Hematopoietic multipotent progenitor cell treated with erythropoietin and hydrocortisone succinate and interleukin-3 and kit ligand, for 15 days (in vitro differentiated cells): ENCODE measurements at regions not wholly inside any gene's neighbourhood (a gene's known extent, or its start where the extent isn't known, plus 50 kb on each side); places are given as distances from the start of the nearest gene placed in this dataset.
"Not testable (repeated sequence)": the region's sequence is repeated elsewhere in the genome, so short reads cannot be mapped to it uniquely, and the experiment has no call there.

Source experiments
- DNase-seq: peaks from one replicate; pipeline ENCODE4 v3.0.0-alpha.2; 2015; ENCODE audit warnings: low spot score

DNA sequence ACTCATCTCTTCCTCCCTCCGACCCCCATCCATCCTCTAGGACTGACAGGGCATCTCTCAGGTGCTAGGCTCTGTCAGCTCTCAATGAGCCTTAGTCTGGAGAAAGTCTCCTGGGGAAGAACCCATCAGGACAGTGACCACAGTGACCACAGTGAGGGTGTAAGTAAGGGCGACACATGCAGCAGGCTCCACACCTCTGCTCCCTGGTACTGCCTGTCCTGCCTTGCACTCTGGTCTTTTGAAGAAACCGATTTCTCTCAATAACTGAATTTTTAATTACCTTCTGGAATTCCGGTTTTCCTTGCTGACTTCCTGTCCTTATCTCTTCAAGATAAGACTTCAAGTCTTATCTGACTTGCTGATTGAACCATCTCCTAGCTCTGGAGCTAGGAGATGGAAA lies 190.2 kb downstream of the ACTR3B start:
- no peak for DNase-seq

DNA sequence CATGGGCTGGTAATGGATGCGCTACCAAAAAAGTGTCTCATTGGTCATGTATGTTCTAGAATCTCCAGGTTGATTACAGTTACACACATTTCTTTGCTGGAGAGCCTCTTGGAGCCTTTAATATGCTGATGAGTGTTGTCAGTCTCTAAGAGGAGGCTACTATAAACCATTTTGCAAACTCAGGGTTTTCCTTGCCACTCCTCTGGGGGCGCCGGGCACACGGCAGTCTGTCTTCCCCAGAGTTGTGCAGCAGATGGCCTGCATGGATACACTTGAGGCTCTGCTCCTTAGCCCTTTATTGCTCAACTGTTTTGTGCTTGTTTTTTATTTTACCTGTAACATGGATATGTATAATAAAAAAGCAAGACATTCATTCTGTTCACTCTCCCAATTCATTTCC lies 196.5 kb downstream of the ACTR3B start:
- DNase-seq, result no peak

DNA sequence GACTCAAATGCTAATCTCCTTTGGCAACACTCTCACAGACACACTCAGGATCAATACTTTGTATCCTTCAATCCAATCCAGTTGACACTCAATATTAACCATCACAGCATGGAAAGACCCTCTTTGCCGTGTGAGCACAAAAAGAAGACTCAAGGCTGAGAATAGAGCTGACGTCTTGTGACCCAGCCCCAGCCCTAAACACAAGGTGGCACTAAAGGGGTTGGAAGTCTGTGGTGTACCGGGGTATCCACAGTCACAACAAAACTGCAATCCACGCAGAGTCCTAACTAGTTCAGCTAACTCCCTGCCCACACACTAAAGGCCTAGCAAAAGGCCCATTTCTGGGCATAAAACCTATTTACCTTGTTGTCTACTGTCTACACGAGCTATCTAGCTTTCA lies 200.1 kb downstream of the ACTR3B start:
- no peak for DNase-seq

DNA sequence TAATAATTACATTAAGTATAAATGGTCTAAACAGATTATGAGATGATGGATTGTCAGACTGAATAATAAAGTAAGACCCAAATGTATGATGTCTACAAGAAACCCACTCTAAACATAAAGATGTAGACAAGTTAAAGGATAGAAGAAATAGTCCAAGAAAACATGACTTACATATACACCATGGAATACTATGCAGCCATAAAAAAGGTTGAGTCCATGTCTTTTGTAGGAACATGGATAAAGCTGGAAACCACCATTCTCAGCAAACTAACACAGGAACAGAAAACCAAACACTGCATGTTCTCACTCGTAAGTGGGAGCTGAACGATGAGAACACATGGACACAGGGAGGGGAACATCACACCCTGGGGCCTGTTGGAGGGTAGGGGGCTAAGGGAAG lies 202.2 kb downstream of the ACTR3B start:
- DNase-seq, result not testable (repeated sequence)

DNA sequence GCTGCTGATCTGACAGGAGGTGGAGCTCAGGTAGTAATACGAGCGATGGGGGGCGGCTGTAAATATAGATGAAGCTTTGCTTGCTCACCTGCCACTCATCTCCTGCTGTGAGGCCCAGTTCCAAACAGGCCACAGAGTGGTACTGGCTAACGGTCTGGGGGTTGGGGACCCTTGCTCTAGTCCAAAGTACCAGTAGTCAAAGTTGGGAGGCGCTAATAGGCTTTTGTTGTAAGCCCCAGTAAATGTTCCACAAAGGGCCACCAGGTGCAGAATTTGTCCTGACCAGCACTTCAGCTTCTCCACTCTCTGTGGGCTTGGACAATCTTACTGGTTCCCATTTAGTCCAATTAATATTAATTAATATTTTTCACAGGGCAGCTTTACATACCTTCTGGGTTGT lies 206.6 kb downstream of the ACTR3B start:
- no peak for DNase-seq

DNA sequence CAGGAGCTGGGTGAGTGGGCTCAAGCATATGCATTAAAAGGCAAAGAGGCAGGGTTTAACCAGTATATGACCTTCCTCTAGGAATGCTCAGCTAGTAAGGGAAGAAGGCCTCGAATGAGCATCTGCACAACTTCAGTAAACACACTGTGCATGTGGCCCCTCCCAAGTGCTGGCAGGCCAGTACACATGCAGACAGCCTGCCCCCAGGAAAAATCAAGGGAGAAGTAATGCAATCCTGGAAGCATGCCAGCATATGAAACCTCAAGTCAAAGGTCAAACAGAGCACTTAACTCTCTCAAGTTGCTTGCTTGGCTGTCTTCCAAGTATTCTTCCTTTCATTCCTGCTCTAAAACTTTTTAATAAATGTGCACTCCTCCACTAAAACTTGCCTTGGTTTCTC lies 208.4 kb downstream of the ACTR3B start:
- DNase-seq, result no peak

DNA sequence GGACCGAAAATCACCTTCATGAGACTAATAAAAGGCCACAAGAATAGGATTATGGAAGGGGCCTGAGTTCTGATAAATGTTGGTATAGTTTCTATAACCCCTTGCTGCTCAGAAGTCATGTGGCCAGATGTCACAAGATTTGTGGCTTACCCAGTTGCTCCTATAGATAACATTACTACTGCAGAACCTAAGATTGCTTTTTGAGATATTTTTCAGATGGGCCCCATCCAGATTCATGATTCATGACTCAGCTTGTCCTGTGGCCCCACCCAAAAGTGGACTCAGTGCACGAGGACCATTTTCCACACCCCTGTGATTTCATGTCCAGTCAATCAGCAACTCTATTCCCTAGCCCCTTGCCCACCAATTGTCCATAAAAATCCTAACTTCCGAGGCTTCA lies 209.0 kb downstream of the ACTR3B start:
- DNase-seq, result no peak

DNA sequence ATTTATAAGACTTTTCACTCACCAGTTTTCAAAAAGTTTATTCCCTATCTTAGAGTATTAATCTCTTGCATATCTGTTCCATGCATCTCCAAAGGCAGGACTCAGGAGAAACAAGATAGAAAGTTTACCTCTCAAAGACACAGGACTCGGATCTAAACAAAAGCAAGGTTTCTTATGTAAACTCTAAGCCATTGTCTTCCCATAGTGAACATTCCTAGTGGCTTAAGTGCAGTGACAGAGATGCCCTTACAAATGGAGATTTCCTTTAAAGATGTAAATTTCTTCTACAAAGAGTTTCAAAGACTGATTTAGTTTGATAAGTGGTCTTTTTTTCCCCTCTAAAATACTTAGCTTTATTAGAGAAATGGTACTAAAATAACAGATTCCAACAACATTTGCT lies 209.8 kb downstream of the ACTR3B start:
- DNase-seq, result no peak

DNA sequence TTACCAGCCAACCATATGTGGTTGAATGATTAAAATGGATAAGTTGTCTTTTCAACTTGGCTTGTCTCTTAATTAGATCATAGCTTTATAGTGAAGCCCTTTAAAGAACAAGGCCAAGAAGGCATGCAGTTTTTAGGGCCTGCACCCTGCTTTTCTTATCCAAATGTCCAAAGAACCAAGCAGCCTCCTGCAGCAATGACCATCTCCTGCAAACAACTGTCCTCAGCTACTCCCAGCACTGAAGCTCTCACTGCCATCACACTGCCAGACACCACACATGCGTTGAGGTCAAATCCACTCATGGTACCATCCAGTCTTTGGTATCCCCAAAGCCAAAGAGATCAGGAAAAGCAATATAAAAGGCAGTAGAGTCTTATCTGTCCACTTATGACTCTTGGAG lies 210.3 kb downstream of the ACTR3B start:
- DNase-seq, result no peak

DNA sequence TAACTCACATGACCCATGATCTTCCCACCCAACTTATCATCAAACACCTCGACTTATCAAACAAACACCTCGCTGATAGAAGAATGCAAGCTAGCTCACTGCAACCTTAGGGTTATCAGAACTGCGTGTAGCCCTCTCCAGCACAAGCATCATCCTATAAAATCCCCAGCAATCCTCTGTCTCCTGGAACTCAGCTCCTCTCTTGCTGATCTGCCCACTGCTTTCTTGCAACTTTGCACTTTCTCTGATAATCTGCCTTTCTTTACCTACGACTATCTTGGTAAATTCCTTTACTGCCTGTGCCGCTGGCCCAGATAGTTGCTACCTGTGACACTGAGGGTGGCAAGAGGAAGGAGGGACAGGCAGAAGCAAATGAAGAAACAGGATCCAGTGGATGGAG lies 210.9 kb downstream of the ACTR3B start:
- no peak for DNase-seq

DNA sequence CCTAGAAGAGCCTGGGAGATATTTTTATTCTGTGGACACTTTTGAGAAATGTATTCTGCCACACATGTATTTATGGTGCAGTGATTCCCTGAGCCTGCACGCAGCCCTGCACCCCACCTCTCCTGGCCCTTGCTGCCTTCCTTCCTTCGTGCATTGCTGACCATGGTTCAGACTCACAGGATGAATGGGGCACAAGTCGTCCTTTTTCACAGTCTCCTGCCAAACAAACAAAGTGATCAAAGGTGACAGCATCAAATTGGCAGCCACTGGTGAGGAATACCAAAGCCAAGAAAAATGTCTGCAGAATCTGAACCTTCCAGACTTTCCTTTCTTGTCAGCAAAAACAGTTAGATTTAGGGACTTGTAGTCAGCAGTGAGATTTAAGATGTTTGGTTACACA lies 215.0 kb downstream of the ACTR3B start:
- no peak for DNase-seq

DNA sequence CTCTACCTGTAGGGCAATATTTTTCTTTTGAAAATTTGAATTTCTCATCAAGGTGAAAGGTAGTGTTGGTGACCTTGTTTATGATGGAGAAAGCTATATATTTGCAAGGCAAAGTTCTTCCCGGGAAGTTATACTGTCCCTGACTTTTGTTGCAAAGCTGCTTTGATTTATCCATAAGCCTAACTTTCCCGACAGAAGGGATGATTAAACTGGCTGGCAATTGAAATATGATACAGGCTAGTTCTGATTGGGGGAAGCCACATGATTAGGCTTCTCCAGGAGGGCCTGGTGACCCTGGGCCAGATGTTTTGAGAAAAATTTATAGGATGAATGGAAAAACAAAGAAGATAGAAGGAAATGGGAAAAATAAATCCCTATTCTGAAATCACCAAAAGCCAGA lies 215.5 kb downstream of the ACTR3B start:
- no peak for DNase-seq

DNA sequence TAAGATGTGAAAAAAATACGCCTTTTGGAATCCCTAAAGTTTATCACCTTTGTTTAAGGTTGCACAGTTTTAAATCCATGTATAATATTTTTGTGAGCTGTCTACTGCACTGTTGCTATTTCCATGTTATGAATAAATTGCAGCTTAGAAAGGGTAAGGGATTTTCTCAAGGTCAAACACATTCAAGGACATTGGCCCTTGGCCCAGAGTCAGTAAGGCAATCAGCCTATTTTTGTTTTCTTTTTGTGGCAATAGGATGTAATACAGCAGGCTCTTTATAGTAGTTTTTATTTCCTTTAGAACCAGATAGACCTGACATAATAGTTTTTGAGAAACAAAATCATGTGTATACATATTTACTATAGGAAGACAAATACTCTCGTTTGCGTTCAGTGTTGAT lies 219.8 kb downstream of the ACTR3B start:
- DNase-seq, result no peak

DNA sequence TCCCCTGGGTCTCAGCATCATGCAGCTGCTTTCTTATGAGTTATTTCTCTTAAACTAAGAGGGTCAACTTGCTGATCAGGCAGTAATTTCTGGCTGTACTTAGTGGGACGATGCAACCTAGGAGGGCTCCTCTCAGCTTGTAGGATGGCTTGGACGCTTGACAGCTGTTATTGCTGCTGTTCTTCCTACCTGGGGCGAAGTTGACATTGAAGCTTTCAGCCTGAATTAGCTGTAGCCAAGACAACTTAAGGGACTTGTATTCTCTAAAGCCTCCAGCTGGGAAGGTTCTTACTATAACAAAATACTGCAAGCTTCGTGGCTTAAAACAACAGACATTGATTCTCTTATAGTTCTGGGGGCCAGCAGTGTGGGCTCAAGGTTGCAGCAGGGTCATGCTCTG lies 224.9 kb downstream of the ACTR3B start:
- DNase-seq, result no peak

DNA sequence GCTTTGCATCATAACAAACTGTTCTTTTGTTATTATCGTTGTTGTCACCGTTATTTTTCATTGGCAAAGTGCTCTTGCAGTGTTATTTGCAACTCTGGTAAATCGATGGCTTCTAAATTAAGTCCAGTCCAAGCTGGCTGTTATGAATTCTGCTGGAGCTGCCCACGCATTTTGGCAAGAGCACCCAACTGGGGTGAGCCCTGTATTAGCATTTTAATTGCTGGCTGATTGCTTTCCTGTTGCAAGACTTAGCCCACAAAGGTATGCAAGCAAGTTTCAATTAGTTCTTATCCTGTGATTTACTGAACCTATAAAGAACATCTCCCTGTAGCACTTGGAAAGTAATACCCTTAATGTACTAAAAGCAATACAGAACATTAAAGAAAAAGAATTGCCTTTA lies 226.8 kb downstream of the ACTR3B start:
- no peak for DNase-seq

DNA sequence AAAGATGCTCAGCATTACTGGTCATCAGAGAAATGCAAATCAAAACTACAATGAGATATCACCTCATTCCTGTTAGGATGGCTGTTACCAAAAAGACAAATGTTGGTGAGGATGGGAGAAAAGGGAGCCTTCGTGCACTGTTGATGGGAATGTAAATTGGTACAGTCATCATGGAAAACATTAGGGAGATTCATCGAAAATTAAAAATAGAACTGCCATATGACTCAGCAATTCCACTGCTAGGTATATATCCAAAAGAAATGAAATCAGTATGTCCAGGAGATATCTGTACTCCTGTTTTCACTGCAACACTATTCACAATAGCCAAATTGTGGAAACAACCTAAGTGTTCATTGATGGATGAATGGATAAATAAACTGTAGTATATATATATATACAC lies 228.1 kb downstream of the ACTR3B start:
- no peak for DNase-seq

DNA sequence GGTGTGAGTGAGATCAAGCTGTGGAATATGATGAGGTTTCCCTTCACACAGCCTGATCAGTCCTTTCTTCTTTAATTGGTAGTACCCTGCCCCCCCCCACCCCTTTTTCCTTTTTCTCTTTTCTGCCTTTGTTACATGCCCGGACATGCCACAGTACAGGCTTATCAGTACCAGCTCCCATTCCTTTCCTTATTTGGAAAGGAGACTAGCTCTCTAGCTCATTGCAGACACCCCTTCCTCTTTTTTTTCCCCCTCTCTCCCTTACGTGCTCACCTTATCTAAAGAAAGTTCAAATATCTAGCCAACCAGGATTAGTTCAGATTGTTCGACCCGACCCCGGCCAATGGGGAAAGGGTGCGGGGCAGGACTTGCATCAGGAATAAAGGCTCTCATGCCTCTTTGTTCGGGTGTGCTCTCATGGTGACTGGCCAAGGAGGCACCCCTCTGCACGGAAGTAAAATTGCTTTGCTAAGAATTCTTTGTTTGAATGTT lies 230.4 kb downstream of the ACTR3B start:
- no peak for DNase-seq

DNA sequence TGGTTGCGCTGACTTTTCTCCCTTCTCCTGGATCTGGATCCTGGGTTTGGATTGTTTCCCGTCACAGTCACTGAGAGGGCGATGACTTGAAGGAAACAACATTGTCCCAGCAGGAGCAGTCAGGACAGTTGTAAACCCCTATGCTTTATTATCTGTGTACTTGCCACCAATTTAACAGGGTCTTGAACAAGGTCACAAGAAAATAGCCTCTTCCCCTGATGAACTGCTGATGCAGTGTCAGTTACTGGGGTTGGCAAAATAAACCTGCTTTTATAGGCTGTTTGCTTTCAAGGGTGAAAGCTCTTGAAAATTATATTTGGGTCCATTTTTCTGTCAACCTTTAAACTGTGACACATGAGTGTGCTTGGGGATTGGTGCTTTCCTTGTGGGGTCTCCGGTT lies 238.9 kb downstream of the ACTR3B start:
- DNase-seq, result no peak

DNA sequence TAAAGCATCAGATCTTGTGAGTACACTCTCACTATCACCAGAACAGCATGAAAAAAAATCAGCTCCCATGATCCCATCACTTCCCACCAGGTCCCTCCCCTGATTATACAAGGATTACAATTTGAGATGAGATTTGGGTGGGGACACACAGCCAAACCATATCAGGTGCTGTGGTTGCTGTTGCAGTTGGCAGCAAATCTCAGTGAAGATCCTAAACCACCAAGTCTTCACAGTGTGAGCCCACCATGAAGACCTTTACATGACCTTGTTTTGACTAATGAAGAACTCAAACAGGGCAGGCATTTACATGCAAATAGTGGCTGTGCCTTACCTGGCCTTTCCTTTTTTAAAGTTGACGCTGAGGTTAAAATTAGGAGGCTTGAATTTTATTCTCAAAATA lies 242.6 kb downstream of the ACTR3B start:
- no peak for DNase-seq

DNA sequence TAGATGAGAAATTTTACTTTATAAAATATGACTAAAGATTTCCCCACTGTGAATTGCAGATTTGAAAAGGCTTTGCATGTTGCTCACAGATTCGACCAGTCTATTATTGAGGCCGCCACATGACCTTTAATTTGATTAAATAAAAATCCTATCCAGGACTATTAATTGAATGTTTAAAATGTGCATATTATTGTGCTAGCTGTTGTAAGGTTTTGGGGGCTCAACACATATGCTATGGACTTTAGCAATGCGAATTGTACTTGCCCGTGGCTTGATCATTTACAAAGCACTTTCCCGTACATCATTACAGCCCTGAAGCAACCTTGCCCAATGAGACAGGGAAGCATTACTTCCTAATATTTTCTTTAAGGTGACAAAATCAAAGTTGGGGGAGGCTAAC lies 243.0 kb downstream of the ACTR3B start:
- DNase-seq, result no peak

DNA sequence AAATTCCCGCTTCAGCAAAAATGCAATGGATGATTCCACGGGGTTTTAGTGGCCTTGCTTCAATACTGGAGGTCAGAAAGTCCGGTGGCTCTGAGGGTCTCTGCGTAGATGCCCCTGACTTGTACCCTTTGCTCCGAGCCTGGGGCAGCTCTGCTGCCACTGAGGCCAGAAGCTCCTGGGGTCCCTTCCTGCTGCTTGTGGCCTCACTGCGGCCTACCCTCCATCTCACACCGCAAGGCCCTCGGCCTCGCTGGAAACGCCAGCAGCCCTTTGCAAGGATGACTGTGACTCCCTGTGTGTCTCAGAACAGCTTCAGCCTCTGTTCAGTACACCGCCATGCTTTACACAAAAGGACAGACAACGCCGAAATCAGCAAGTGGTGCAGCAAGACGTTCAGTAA lies 244.8 kb downstream of the ACTR3B start:
- no peak for DNase-seq

DNA sequence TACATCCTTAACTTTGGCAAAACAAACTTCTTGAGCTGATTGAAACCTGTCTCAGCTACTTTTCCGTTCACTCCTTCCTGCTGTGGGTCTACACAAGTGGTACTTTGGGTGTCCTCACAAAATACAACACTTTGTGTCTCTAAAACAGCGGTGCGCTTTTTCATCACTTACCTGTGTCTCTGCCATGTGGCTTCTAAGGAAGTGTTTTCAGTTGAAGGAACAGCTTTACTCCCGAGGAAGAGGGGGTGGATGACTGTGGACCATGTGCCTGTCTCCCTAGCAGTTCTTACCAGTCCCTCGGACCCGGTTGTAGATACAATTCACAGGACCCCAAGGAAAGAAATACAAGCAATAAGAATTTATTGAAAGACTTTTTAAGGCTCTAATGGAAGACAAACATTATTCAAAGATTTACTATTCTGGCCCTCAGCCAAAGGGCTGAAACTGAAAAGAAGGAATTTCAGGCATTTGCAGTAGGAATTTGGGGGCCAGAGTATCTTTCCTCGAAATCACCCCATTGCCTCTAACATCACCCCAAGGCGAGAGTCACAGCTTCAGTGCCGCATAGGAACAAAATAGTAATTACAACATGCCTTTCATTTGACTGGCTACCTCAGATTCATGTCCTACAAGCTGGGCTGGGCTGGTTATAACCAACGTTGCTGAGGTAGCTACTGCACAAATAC lies 246.3 kb downstream of the ACTR3B start:
- DNase-seq, result no peak

DNA sequence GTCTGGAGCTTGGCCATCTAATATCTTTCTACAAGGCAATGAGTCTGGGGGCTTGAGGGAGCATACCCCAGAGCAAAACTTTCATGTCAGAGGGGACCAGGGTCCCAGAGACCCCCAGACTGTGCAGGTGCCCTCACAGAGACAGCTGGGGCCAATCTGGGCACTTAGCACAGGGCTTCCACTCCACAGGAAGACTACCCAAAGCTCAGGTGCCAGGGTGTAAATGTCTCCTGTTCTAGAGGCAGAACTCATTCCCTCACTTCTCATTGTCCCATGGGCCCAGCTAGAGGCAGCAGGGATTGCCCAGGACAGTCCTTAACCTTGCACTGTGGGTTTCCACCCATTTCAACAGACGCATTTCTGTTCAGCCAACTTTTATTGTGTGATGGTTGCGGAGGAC lies 246.9 kb downstream of the ACTR3B start:
- DNase-seq, result no peak

DNA sequence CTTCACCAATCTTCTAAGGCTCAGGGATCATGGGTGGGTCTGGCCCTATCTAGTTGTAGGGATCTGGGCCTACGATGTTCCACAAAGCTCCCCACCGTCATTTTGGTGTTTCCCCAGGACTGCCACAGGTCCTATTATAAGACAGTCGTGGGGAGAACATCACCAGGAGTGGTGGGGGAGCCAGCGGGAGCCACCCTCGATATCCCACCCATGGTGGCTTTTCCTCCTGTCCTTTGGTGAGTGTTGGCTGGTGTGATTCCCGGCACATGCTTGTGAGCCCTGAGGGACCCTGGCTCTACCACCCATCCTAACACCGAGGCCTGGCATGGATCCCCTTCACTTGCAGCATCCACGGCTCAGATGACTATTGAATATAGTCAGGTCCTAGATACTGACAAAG lies 247.4 kb downstream of the ACTR3B start:
- DNase-seq, result no peak

DNA sequence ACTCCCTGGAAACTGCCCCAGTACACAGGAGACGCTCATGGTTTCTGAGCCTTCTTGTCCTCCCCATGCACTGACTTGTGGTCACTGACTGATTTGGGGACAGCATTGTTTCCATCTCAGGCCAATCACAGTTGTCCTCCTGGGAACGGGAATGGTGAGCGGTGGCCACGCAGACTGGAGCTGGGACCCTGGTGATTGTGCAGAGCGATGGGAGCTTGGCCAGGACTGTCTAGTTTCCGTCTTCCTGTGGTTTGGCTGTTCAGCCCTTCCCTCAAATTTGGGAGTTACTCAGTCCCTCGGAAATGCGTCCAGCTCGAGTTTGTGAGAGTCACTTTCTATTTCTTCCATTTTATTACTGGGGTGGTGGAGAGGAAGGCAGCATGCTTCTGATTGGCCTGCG lies 250.9 kb downstream of the ACTR3B start:
- no peak for DNase-seq
